Hepatocyte (in vitro differentiated cells): ENCODE measurements at regions not wholly inside any gene's neighbourhood (a gene's known extent, or its start where the extent isn't known, plus 50 kb on each side); places are given as distances from the start of the nearest gene placed in this dataset.

ENCODE experiments used
- DNase-seq: peaks from one replicate; pipeline ENCODE4 v3.0.0-alpha.2; 2016; ENCODE audit warnings: low spot score
- H2AFZ ChIP-seq: fragments of 200-600 bp; sonication (generic); 2 replicates; pipeline ENCODE4 v1.6.0; 2016; ENCODE audit warnings: antibody characterized with exemption, mild to moderate bottlenecking
- H3K27ac ChIP-seq: fragments of 200-600 bp; sonication (generic); 2 replicates; pipeline ENCODE4 v1.5.1; 2016; ENCODE audit warnings: mild to moderate bottlenecking
- H3K27me3 ChIP-seq: fragments of 200-600 bp; sonication (generic); 2 replicates; pipeline ENCODE4 v1.6.1; 2016
- H3K36me3 ChIP-seq: fragments of 200-600 bp; sonication (generic); replicated peaks from 2 replicates; pipeline ENCODE4 v1.5.1; 2016; ENCODE audit warnings: low read depth; ENCODE audit not compliant: insufficient read depth
- H3K4me1 ChIP-seq: fragments of 200-600 bp; sonication (generic); 2 replicates; pipeline ENCODE4 v1.5.1; 2016; ENCODE audit warnings: mild to moderate bottlenecking, moderate library complexity; ENCODE audit not compliant: insufficient read depth
- H3K4me2 ChIP-seq: fragments of 200-600 bp; sonication (generic); 2 replicates; pipeline ENCODE4 v1.6.0; 2016
- H3K4me3 ChIP-seq: fragments of 200-600 bp; sonication (generic); 2 replicates; pipeline ENCODE4 v1.5.1; 2016; ENCODE audit warnings: mild to moderate bottlenecking
- H3K79me2 ChIP-seq: fragments of 200-600 bp; sonication (generic); 2 replicates; pipeline ENCODE4 v1.6.0; 2017; ENCODE audit warnings: mild to moderate bottlenecking
- H3K9me2 ChIP-seq: fragments of 200-600 bp; sonication (generic); replicated peaks from 2 replicates; pipeline ENCODE4 v1.6.0; 2017; ENCODE audit warnings: mild to moderate bottlenecking; ENCODE audit not compliant: insufficient read depth
- H3K9me3 ChIP-seq: fragments of 200-600 bp; sonication (generic); 2 replicates; pipeline ENCODE4 v1.5.1; 2016; ENCODE audit warnings: low read depth, mild to moderate bottlenecking
- H4K20me1 ChIP-seq: fragments of 200-600 bp; sonication (generic); 2 replicates; pipeline ENCODE4 v1.6.0; 2016; ENCODE audit warnings: mild to moderate bottlenecking; ENCODE audit not compliant: insufficient read depth, poor library complexity, severe bottlenecking
- EZH2 ChIP-seq: fragments of 200-600 bp; sonication (generic); IDR thresholded peaks from 2 replicates; pipeline ENCODE4 v1.6.1; 2016; ENCODE audit warnings: antibody characterized with exemption, mild to moderate bottlenecking, borderline replicate concordance
- EZH2phosphoT487 ChIP-seq: fragments of 200-600 bp; sonication (generic); IDR thresholded peaks from one replicate; pipeline ENCODE4 v1.6.1; 2018; ENCODE audit warnings: antibody characterized with exemption, mild to moderate bottlenecking, low read depth, moderate library complexity; ENCODE audit not compliant: unreplicated experiment, severe bottlenecking
- WGBS: methylation state at CpG from one replicate; pipeline ENCODE4 v1.1.6; 2016; ENCODE audit warnings: low lambda C conversion rate; ENCODE audit errors: missing lambda C conversion rate; 5-methylcytosine and 5-hydroxymethylcytosine counted together
- TF ChIP-seq, protein P1 (sequence below): fragments of 200-600 bp; sonication (generic); IDR thresholded peaks from 2 replicates; pipeline ENCODE4 v1.5.1; 2016; ENCODE audit warnings: antibody characterized with exemption, mild to moderate bottlenecking; ENCODE audit not compliant: poor library complexity

DNA sequence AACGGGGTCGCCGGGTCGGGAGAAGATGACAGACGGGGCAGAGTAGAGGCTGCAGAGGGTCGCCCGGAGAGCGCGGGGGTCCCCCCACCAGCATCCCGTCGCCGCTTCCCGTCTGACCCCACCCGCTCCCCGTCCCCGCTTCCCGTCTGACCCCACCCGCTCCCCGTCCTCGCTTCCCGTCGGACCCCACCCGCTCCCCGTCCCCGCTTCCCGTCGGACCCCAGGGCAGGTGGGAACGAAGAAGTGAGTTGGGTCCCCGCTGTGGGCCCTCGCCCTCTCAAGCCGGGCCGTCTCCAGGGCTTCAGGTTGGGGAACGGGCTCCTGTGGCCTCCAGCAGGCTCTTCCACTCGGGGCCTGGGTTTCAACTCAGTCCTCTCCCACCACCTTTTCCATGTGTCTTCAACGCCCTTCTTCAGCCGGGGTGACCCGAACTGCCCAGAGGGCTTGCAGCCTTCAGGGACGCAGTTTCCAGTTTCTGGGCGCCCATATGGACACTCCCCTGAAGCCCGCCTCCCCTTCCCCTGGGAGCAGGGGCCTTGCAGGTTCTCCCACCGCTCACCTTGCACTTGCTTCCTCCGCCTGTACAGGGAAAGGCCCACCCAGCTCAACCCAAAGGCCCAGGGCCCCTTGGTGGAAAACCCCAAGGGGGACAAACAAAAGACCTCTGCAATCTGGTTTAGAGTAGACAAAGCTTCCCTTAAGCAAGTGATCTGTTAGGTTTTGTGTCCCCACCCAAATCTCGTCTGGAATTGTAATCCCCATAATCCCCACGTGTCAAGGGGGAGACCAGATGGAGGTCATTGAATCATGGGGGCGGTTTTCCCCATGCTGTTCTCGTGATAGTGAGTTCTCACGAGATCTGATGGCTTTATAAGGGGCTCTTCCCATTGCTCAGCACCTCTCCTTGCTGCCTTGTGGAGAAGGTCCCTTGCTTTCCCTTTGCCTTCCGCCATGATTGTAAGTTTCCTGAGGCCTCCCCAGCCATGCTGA, 66.5 kb downstream of the TNFAIP2 start:
- no peak for TF ChIP-seq EZH2phosphoT487
- TF ChIP-seq, protein P1, sequence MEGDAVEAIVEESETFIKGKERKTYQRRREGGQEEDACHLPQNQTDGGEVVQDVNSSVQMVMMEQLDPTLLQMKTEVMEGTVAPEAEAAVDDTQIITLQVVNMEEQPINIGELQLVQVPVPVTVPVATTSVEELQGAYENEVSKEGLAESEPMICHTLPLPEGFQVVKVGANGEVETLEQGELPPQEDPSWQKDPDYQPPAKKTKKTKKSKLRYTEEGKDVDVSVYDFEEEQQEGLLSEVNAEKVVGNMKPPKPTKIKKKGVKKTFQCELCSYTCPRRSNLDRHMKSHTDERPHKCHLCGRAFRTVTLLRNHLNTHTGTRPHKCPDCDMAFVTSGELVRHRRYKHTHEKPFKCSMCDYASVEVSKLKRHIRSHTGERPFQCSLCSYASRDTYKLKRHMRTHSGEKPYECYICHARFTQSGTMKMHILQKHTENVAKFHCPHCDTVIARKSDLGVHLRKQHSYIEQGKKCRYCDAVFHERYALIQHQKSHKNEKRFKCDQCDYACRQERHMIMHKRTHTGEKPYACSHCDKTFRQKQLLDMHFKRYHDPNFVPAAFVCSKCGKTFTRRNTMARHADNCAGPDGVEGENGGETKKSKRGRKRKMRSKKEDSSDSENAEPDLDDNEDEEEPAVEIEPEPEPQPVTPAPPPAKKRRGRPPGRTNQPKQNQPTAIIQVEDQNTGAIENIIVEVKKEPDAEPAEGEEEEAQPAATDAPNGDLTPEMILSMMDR, result no peak
- TF ChIP-seq EZH2, result no peak
- H3K79me2 ChIP-seq, result no peaks in the 10 kb centered on the region
- WGBS, result 81% methylated on average over 21 of the region's 48 CpGs
- no peaks in the 10 kb centered on the region for H3K9me2 ChIP-seq
- no peak overlapping the region for H3K27ac ChIP-seq
- peak overlapping the region; percentile 83 for H2AFZ ChIP-seq
- H3K9me3 ChIP-seq, result no peaks in the 10 kb centered on the region
- no peaks in the 10 kb centered on the region for H4K20me1 ChIP-seq
- H3K4me2 ChIP-seq, result peak overlapping the region; percentile 80
- DNase-seq, result no peak
- no peaks in the 10 kb centered on the region for H3K36me3 ChIP-seq
- no peak overlapping the region for H3K4me3 ChIP-seq
- H3K27me3 ChIP-seq, result no peaks in the 10 kb centered on the region
- peaks cover 28% of the 10 kb centered on the region for H3K4me1 ChIP-seq

DNA sequence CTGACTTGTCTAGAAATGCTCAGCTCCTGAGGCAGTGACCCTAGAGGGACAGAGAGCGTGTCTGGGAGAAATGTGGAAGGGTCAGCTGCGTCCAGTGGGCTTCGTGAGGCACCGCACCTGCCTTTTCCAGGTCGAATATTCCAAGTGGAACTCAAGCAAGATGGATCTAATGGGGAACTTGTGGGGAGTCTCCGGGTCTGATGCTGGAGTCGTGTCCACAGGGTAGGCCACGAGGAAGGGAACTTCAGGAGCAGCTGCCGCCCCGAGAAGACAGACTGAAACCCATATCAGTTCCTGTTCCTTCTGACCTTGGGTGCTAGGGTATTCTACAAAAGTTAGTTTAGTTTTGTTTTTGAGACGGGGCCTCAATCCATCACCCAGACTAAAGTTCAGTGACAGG, 67.5 kb downstream of the TNFAIP2 start:
- TF ChIP-seq, protein P1, result no peak
- TF ChIP-seq EZH2 (no peak), EZH2phosphoT487 (no peak)
- no peak overlapping the region for H3K4me2 ChIP-seq
- H3K36me3 ChIP-seq, result no peaks in the 10 kb centered on the region
- no peak for DNase-seq
- H2AFZ ChIP-seq, result no peak overlapping the region
- no peaks in the 10 kb centered on the region for H3K9me3 ChIP-seq
- 97% methylated on average over 11 of the region's 11 CpGs for WGBS
- H3K4me3 ChIP-seq, result no peak overlapping the region
- no peaks in the 10 kb centered on the region for H3K9me2 ChIP-seq
- H3K4me1 ChIP-seq, result peaks cover 28% of the 10 kb centered on the region
- no peaks in the 10 kb centered on the region for H3K27me3 ChIP-seq
- no peaks in the 10 kb centered on the region for H3K79me2 ChIP-seq
- no peaks in the 10 kb centered on the region for H4K20me1 ChIP-seq
- no peak overlapping the region for H3K27ac ChIP-seq

DNA sequence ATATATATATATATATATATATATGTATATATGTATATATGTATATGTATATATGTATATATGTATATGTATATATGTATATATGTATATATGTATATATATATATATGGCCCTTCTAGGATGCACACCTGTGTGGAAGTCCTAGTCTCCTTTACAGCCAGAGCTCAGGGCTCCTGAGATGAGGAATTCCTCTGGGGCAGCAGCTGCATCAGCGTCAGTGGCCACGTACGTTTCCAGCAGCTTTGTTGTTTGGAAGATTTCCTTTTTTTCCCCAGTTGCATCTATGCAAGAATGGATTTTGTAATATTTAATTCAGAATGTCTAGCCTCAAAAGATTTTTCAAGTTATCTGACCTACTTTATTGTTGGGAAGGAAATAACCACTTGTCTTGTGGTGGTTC, 68.6 kb downstream of the TNFAIP2 start:
- no peak for DNase-seq
- Histone ChIP-seq H2AFZ (no peak overlapping the region), H3K27me3 (no peaks in the 10 kb centered on the region), H3K9me2 (no peaks in the 10 kb centered on the region), H3K9me3 (no peaks in the 10 kb centered on the region), H4K20me1 (no peaks in the 10 kb centered on the region), H3K36me3 (no peaks in the 10 kb centered on the region), H3K4me2 (no peak overlapping the region), H3K79me2 (no peaks in the 10 kb centered on the region), H3K27ac (peak overlapping the region; percentile 87), H3K4me1 (peaks cover 23% of the 10 kb centered on the region), H3K4me3 (no peak overlapping the region)
- WGBS, result 94% methylated on average over 3 of the region's 3 CpGs
- no peak for TF ChIP-seq EZH2phosphoT487
- TF ChIP-seq, protein P1, result no peak
- no peak for TF ChIP-seq EZH2
